Medulla oblongata (tissue), 1 donor: ENCODE measurements at regions not wholly inside any gene's neighbourhood (a gene's known extent, or its start where the extent isn't known, plus 50 kb on each side); places are given as distances from the start of the nearest gene placed in this dataset.

ENCODE experiments used
- DNase-seq: peaks from one replicate; pipeline ENCODE4 v3.0.0-alpha.2; 2015; ENCODE audit errors: extremely low spot score

- no peak for DNase-seq
These were observed 135.4 kb downstream of the TMEM17 start for GRCh38 chr2:62370321-62371250.

GRCh38 chr2:62369541-62370202 is 136.3 kb downstream of the TMEM17 start:
- no peak for DNase-seq

GRCh38 chr2:62364791-62365528 is 141.0 kb downstream of the TMEM17 start:
- no peak for DNase-seq

GRCh38 chr2:62363166-62363565 is 142.8 kb downstream of the TMEM17 start:
- no peak for DNase-seq

- DNase-seq = no peak
These were observed 143.4 kb downstream of the TMEM17 start for GRCh38 chr2:62362561-62362960.

- no peak for DNase-seq
These were observed 144.0 kb downstream of the TMEM17 start for GRCh38 chr2:62361964-62362363.

GRCh38 chr2:62354771-62355561 is 151.0 kb downstream of the TMEM17 start:
- no peak for DNase-seq

- DNase-seq = no peak
These were observed 154.0 kb downstream of the TMEM17 start for GRCh38 chr2:62352031-62352430.

GRCh38 chr2:62349788-62350187 is 153.9 kb downstream of the B3GNT2 start:
- DNase-seq = no peak

- no peak for DNase-seq
These were observed 152.8 kb downstream of the B3GNT2 start for GRCh38 chr2:62348700-62349099.

GRCh38 chr2:62347563-62348270 is 151.8 kb downstream of the B3GNT2 start:
- no peak for DNase-seq

GRCh38 chr2:62344472-62344871 is 148.6 kb downstream of the B3GNT2 start:
- DNase-seq = no peak

- DNase-seq = no peak
These were observed 147.9 kb downstream of the B3GNT2 start for GRCh38 chr2:62343636-62344337.

- DNase-seq = no peak
These were observed 147.3 kb downstream of the B3GNT2 start for GRCh38 chr2:62343206-62343605.

- no peak for DNase-seq
These were observed 145.1 kb downstream of the B3GNT2 start for GRCh38 chr2:62340994-62341484.

GRCh38 chr2:62339837-62340236 is 143.9 kb downstream of the B3GNT2 start:
- DNase-seq = no peak

GRCh38 chr2:62339413-62339812 is 143.5 kb downstream of the B3GNT2 start:
- DNase-seq = no peak

- no peak for DNase-seq
These were observed 142.2 kb downstream of the B3GNT2 start for GRCh38 chr2:62338111-62338510.

- DNase-seq = no peak
These were observed 141.5 kb downstream of the B3GNT2 start for GRCh38 chr2:62337403-62337802.

- no peak for DNase-seq
These were observed 139.7 kb downstream of the B3GNT2 start for GRCh38 chr2:62335612-62336011.
